ENCODE measurements at regions not wholly inside any gene's neighbourhood (a gene's known extent, or its start where the extent isn't known, plus 50 kb on each side); places are given as distances from the start of the nearest gene placed in this dataset.
"Not testable (repeated sequence)": the region's sequence is repeated elsewhere in the genome, so short reads cannot be mapped to it uniquely, and the experiment has no call there.

DNA sequence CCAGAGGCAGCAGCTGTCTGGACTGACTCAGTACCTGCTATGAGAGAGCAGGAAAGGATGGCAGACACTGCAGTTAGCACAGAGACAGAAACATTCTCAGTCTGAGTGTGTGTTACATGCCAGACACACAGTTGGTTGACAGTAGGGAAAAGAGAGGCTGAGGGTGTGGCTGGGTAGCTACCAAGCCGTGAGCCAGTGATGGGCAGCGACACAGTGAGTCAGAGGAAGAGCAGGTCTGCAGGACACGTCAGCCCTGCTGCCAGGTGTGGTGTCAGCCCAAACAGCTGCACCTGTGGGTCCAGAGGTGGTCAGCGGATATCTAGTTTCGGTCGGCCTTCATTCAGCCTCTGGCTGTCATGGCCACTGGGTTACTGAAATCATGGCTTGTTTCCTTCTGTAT is 124.4 kb upstream of the SPATA31A3 start:
- TF ChIP-seq, protein P1, sequence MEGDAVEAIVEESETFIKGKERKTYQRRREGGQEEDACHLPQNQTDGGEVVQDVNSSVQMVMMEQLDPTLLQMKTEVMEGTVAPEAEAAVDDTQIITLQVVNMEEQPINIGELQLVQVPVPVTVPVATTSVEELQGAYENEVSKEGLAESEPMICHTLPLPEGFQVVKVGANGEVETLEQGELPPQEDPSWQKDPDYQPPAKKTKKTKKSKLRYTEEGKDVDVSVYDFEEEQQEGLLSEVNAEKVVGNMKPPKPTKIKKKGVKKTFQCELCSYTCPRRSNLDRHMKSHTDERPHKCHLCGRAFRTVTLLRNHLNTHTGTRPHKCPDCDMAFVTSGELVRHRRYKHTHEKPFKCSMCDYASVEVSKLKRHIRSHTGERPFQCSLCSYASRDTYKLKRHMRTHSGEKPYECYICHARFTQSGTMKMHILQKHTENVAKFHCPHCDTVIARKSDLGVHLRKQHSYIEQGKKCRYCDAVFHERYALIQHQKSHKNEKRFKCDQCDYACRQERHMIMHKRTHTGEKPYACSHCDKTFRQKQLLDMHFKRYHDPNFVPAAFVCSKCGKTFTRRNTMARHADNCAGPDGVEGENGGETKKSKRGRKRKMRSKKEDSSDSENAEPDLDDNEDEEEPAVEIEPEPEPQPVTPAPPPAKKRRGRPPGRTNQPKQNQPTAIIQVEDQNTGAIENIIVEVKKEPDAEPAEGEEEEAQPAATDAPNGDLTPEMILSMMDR (IDR thresholded peaks at IDR 0.05; ENCODE audit: insufficient read depth, low read length): not testable (repeated sequence)
- TF ChIP-seq POLR2AphosphoS5 (IDR thresholded peaks at IDR 0.05; ENCODE audit: low read depth): not testable (repeated sequence)

Measured in HL-60 (cell line).